ENCODE measurements at regions not wholly inside any gene's neighbourhood (a gene's known extent, or its start where the extent isn't known, plus 50 kb on each side); places are given as distances from the start of the nearest gene placed in this dataset.
"Not testable (repeated sequence)": the region's sequence is repeated elsewhere in the genome, so short reads cannot be mapped to it uniquely, and the experiment has no call there.

- Mint-ChIP-seq H3K27me3 (ENCODE audit: insufficient read depth, unreplicated experiment) (no peaks in the 10 kb centered on the region), H3K9me3 (ENCODE audit: unreplicated experiment) (no peaks in the 10 kb centered on the region), H3K4me1 (ENCODE audit: insufficient read depth, unreplicated experiment) (peaks cover 20% of the 10 kb centered on the region), H3K36me3 (ENCODE audit: insufficient read depth, unreplicated experiment) (peaks cover 6% of the 10 kb centered on the region), H3K27ac (ENCODE audit: low read depth, unreplicated experiment) (no peak overlapping the region), H3K4me3 (ENCODE audit: unreplicated experiment) (no peak overlapping the region)
- intact Hi-C loops (cut with micrococcal nuclease) = loop anchor here (5.0 kb wide), 1 partner anchor 474 kb away; no protein-coding TSS in a partner anchor
- CTCF ChIA-PET = interaction anchor here (0.7 kb wide), 1 partner anchor 792 kb away, joined by 3 read pairs; no protein-coding TSS in a partner anchor
- TF ChIP-seq CTCF (IDR thresholded peaks at IDR 0.05; ENCODE audit: unreplicated experiment) = no peak
- POLR2A ChIA-PET = no interaction called here
- DNase-seq (ENCODE audit: unreplicated experiment) = no peak
- no TSS peak for BruUV-seq (replicated peaks)
These were observed 121.5 kb upstream of the CACHD1 start for GRCh38 chr1:64348270-64348960.

GRCh38 chr1:64348961-64349648, 120.8 kb upstream of the CACHD1 start:
- peaks cover 6% of the 10 kb centered on the region for H3K36me3 Mint-ChIP-seq (ENCODE audit: insufficient read depth, unreplicated experiment)
- no peak for TF ChIP-seq CTCF (IDR thresholded peaks at IDR 0.05; ENCODE audit: unreplicated experiment)
- H3K27ac Mint-ChIP-seq (ENCODE audit: low read depth, unreplicated experiment) = no peak overlapping the region
- no peaks in the 10 kb centered on the region for H3K9me3 Mint-ChIP-seq (ENCODE audit: unreplicated experiment)
- no TSS peak for BruUV-seq (replicated peaks)
- POLR2A ChIA-PET = no interaction called here
- peaks cover 14% of the 10 kb centered on the region for H3K4me1 Mint-ChIP-seq (ENCODE audit: insufficient read depth, unreplicated experiment)
- no peak overlapping the region for H3K4me3 Mint-ChIP-seq (ENCODE audit: unreplicated experiment)
- intact Hi-C loops (cut with micrococcal nuclease) = loop anchor here (5.0 kb wide), 1 partner anchor 473 kb away; no protein-coding TSS in a partner anchor
- peaks cover 3% of the 10 kb centered on the region for H3K27me3 Mint-ChIP-seq (ENCODE audit: insufficient read depth, unreplicated experiment)
- DNase-seq (ENCODE audit: unreplicated experiment) = no peak
- CTCF ChIA-PET = no interaction called here

GRCh38 chr1:64355534-64355933, 114.4 kb upstream of the CACHD1 start:
- H3K27ac Mint-ChIP-seq (ENCODE audit: low read depth, unreplicated experiment); CTCF ChIA-PET; H3K9me3 Mint-ChIP-seq (ENCODE audit: unreplicated experiment); POLR2A ChIA-PET; H3K36me3 Mint-ChIP-seq (ENCODE audit: insufficient read depth, unreplicated experiment); BruUV-seq (replicated peaks); H3K4me3 Mint-ChIP-seq (ENCODE audit: unreplicated experiment); intact Hi-C loops (cut with micrococcal nuclease); H3K4me1 Mint-ChIP-seq (ENCODE audit: insufficient read depth, unreplicated experiment); DNase-seq (ENCODE audit: unreplicated experiment): not testable (repeated sequence)
- peaks cover 18% of the 10 kb centered on the region for H3K27me3 Mint-ChIP-seq (ENCODE audit: insufficient read depth, unreplicated experiment)

- Mint-ChIP-seq H3K4me1 (ENCODE audit: insufficient read depth, unreplicated experiment) (no peaks in the 10 kb centered on the region), H3K27ac (ENCODE audit: low read depth, unreplicated experiment) (no peak overlapping the region), H3K36me3 (ENCODE audit: insufficient read depth, unreplicated experiment) (no peaks in the 10 kb centered on the region), H3K4me3 (ENCODE audit: unreplicated experiment) (no peak overlapping the region), H3K9me3 (ENCODE audit: unreplicated experiment) (no peaks in the 10 kb centered on the region), H3K27me3 (ENCODE audit: insufficient read depth, unreplicated experiment) (peaks cover 18% of the 10 kb centered on the region)
- TF ChIP-seq CTCF (IDR thresholded peaks at IDR 0.05; ENCODE audit: unreplicated experiment) = no peak
- no TSS peak for BruUV-seq (replicated peaks)
- no peak for DNase-seq (ENCODE audit: unreplicated experiment)
- CTCF ChIA-PET = no interaction called here
- intact Hi-C loops (cut with micrococcal nuclease) = no loop called here
- POLR2A ChIA-PET = no interaction called here
These were observed 113.2 kb upstream of the CACHD1 start for GRCh38 chr1:64356636-64357256.
